Testis (tissue), 2 donors: ENCODE measurements at regions not wholly inside any gene's neighbourhood (a gene's known extent, or its start where the extent isn't known, plus 50 kb on each side); places are given as distances from the start of the nearest gene placed in this dataset.

Source experiments
- DNase-seq: peaks from one replicate; pipeline ENCODE4 v3.0.0-alpha.2; 2019
- H3K27ac ChIP-seq, 2 donors: fragments of 200-600 bp; sonication (generic); one replicate each; pipeline ENCODE4 v1.5.1; 2019
- H3K27me3 ChIP-seq: fragments of 200-600 bp; sonication (generic); one replicate; pipeline ENCODE4 v1.5.1; 2019
- H3K36me3 ChIP-seq: fragments of 200-600 bp; sonication (generic); one replicate; pipeline ENCODE4 v1.5.1; 2017; ENCODE audit warnings: low read depth; ENCODE audit errors: missing control alignments
- H3K4me1 ChIP-seq: fragments of 200-600 bp; sonication (generic); one replicate; pipeline ENCODE4 v1.5.1; 2019
- H3K4me3 ChIP-seq, 2 donors: fragments of 200-600 bp; sonication (generic); one replicate each; pipeline ENCODE4 v1.5.1; 2017 to 2019
- H3K9me3 ChIP-seq: fragments of 200-600 bp; sonication (generic); one replicate; pipeline ENCODE4 v1.5.1; 2017
- POLR2A ChIP-seq: fragments of 450-650 bp; IDR thresholded peaks from one replicate; pipeline ENCODE4 v1.6.1; 2017; ENCODE audit warnings: antibody characterized with exemption, mild to moderate bottlenecking, moderate library complexity
- WGBS, 2 donors: methylation state at CpG; one replicate each; pipeline ENCODE4 v1.1.5; 2018; 5-methylcytosine and 5-hydroxymethylcytosine counted together
- intact Hi-C: fragments of 100-400 bp; cut with DNase I; formaldehyde crosslinking; loops from one replicate; pipeline ENCODE4 v1.15.1; 2023; ENCODE audit warnings: low total_unique reads
- TF ChIP-seq, protein P1 (sequence below), 3 experiments: fragments of 450-650 bp in 2 of 3; fragments of 200-600 bp in 1 of 3; sonication (generic) in 1 of 3; IDR thresholded peaks; one replicate each; pipeline ENCODE4 v1.5.1; 2016 to 2019; ENCODE audit warnings: antibody characterized with exemption in 3 of 3, mild to moderate bottlenecking in 2 of 3, moderate library complexity in 1 of 3

DNA sequence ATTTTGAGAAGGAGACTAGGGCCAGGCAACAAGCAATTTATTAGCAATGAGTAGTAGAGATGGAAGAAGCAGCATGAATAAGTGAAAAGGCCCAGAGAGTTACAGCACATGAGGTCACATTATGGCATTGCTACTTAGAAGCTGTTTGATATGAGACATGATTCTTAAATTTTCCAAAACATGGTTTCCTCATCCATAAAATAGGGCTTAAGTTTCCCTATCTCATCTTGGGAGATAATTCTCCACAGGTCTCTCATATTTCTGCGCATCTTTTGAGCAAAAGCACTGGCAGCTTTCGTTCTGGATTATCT, 656.1 kb downstream of the EPHA7 start:
- no peaks in the 10 kb centered on the region for H3K27me3 ChIP-seq
- WGBS, 2 donors = 80 to 81% methylated on average over 2 of the region's 2 CpGs
- H3K27ac ChIP-seq = no peak overlapping the region
- H3K36me3 ChIP-seq = no peaks in the 10 kb centered on the region
- no peaks in the 10 kb centered on the region for H3K9me3 ChIP-seq
- H3K4me3 ChIP-seq = no peak overlapping the region
- intact Hi-C loops = no loop called here
- DNase-seq = no peak
- H3K4me1 ChIP-seq = no peaks in the 10 kb centered on the region
- no peak for TF ChIP-seq POLR2A
- TF ChIP-seq, protein P1, sequence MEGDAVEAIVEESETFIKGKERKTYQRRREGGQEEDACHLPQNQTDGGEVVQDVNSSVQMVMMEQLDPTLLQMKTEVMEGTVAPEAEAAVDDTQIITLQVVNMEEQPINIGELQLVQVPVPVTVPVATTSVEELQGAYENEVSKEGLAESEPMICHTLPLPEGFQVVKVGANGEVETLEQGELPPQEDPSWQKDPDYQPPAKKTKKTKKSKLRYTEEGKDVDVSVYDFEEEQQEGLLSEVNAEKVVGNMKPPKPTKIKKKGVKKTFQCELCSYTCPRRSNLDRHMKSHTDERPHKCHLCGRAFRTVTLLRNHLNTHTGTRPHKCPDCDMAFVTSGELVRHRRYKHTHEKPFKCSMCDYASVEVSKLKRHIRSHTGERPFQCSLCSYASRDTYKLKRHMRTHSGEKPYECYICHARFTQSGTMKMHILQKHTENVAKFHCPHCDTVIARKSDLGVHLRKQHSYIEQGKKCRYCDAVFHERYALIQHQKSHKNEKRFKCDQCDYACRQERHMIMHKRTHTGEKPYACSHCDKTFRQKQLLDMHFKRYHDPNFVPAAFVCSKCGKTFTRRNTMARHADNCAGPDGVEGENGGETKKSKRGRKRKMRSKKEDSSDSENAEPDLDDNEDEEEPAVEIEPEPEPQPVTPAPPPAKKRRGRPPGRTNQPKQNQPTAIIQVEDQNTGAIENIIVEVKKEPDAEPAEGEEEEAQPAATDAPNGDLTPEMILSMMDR (IDR thresholded peaks at IDR 0.05) = no peak

DNA sequence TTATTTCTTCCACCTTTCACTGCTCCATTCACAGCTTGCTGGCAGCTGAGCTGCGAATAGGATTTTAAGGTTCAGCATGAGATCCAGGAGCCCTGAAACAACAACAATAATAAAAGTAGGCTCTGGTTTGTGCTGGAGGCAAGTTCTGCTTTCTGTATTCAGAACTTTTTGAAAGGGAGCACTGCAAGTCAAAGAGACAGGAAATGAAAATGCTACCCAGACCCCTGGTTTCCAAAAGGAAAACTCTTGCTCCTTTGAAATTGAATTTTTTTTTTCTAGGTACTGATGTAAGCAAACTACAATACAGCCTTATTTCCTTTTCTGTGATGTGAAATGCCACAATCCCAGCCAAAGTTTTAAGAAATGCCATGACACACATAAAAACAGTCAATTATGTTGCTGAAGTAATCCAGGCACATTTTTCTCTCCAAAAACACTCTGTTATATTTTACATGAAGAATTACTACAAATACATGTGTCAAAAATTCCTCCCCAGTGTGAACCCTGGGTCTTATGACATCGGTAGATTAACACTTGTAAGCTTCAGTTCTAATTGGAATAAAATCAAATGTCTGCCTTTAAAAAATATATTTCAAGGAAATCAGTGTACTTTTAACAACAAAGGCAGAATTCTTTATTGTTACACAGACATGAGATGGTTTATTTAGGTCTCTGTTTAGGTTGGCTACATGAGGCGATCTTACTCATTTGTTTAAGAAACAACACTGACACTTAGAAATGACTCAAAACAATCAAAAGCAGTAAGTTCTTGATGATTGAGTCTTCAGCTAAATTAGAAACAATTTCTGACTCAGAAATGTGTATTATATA, 656.7 kb downstream of the EPHA7 start:
- Histone ChIP-seq H3K4me3 (no peak overlapping the region), H3K4me1 (no peaks in the 10 kb centered on the region), H3K27ac (no peak overlapping the region), H3K9me3 (no peaks in the 10 kb centered on the region), H3K27me3 (no peaks in the 10 kb centered on the region), H3K36me3 (no peaks in the 10 kb centered on the region)
- no peak for TF ChIP-seq POLR2A
- TF ChIP-seq, protein P1 (IDR thresholded peaks at IDR 0.05) = no peak
- WGBS, 2 donors = 70 to 71% methylated on average over 3 of the region's 3 CpGs
- DNase-seq = no peak
- intact Hi-C loops = no loop called here

DNA sequence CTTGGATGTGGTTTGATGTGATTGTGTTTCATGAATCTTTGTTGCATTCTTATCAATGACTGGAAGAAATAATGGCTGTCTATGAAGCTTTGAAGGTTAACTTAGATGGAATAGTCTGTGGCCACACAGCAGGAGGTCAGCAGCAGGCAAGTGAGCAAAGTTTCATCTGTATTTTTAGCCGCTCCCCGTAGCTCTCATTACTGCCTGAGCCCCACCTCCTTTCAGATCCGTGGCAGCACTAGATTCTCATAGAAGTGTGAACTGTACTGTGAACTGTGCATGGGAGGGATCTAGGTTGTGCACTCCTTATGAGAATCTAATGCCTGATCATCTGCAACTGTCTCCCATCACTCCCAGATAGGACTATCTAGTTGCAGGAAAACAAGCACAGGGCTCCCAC, 660.2 kb downstream of the EPHA7 start:
- WGBS, 2 donors = 60 to 80% methylated on average over 3 of the region's 3 CpGs
- Histone ChIP-seq H3K4me3 (no peak overlapping the region), H3K27ac (no peak overlapping the region), H3K4me1 (no peaks in the 10 kb centered on the region), H3K27me3 (no peaks in the 10 kb centered on the region), H3K9me3 (no peaks in the 10 kb centered on the region), H3K36me3 (no peaks in the 10 kb centered on the region)
- DNase-seq = no peak
- intact Hi-C loops = no loop called here
- TF ChIP-seq, protein P1 (IDR thresholded peaks at IDR 0.05) = no peak
- TF ChIP-seq POLR2A = no peak

DNA sequence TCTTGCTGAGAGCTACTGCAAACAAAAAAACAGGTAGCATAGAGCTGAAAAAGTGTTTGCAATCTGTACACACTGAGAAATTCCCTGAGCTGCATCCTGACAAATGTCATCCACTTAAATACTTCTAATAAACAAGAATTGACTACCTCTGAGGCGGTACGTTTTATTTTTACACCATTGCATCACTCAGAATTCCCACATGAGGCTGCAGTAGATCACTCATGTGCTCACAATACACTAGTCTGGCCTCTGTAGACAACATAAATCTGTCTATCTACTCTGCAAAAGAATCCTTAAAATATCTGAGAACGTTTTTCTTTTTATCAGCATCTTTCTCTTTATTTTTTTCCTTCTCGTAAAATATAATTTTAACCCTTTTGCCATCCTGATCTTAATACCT, 661.4 kb downstream of the EPHA7 start:
- Histone ChIP-seq H3K9me3 (no peaks in the 10 kb centered on the region), H3K4me1 (no peaks in the 10 kb centered on the region), H3K27me3 (no peaks in the 10 kb centered on the region), H3K27ac (no peak overlapping the region), H3K4me3 (no peak overlapping the region), H3K36me3 (no peaks in the 10 kb centered on the region)
- WGBS, 2 donors = 63 to 65% methylated on average over 4 of the region's 4 CpGs
- no peak for DNase-seq
- no peak for TF ChIP-seq POLR2A
- TF ChIP-seq, protein P1 (IDR thresholded peaks at IDR 0.05) = no peak
- intact Hi-C loops = no loop called here

DNA sequence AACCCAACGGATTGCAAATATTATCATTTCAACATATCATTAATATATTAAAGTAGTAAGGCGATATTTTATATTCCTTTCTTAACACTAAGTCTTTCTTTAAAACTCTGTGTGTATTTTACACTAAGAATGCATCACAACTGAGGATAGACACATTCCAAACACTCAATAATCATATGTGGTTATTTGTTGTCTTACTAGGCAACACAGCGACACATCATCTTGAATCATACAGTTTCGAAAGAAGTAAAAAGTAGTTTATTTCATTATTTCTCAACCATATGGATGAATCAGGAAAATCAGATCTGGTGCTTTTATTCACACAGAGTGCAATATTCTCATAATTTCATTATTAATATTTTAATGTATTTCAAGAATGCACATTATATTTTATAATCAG, 662.4 kb downstream of the EPHA7 start:
- intact Hi-C loops = no loop called here

More for the DNA sequence above, 662.4 kb downstream of the EPHA7 start:
- Histone ChIP-seq H3K27me3 (no peaks in the 10 kb centered on the region), H3K4me3 (no peak overlapping the region), H3K9me3 (no peaks in the 10 kb centered on the region), H3K36me3 (no peaks in the 10 kb centered on the region), H3K4me1 (no peaks in the 10 kb centered on the region), H3K27ac (no peak overlapping the region)
- TF ChIP-seq, protein P1 (IDR thresholded peaks at IDR 0.05) = no peak
- TF ChIP-seq POLR2A = no peak
- WGBS, 2 donors = 93 to 96% methylated on average over 4 of the region's 4 CpGs
- DNase-seq = no peak
